ENCODE measurements at regions not wholly inside any gene's neighbourhood (a gene's known extent, or its start where the extent isn't known, plus 50 kb on each side); places are given as distances from the start of the nearest gene placed in this dataset.

- TF ChIP-seq CTCF (IDR thresholded peaks at IDR 0.05; ENCODE audit: insufficient read depth, low read length, poor library complexity, severe bottlenecking) = no peak
- no peaks in the 10 kb centered on the region for H3K27me3 ChIP-seq (ENCODE audit: control insufficient read depth, insufficient read depth, low read length)
- H3K4me3 ChIP-seq (ENCODE audit: low read depth, low read length) = no peak overlapping the region
- H3K36me3 ChIP-seq (ENCODE audit: control insufficient read depth, insufficient read depth, low read length) = no peaks in the 10 kb centered on the region
- DNase-seq (ENCODE audit: low read depth) = no peak
Observed at GRCh38 chr3:193840111-193840641, 247.2 kb downstream of the OPA1 start.

GRCh38 chr3:193841581-193841980 is 248.6 kb downstream of the OPA1 start:
- TF ChIP-seq CTCF (IDR thresholded peaks at IDR 0.05; ENCODE audit: insufficient read depth, low read length, poor library complexity, severe bottlenecking) = no peak
- H3K36me3 ChIP-seq (ENCODE audit: control insufficient read depth, insufficient read depth, low read length) = no peaks in the 10 kb centered on the region
- DNase-seq (ENCODE audit: low read depth) = no peak
- H3K27me3 ChIP-seq (ENCODE audit: control insufficient read depth, insufficient read depth, low read length) = no peaks in the 10 kb centered on the region
- no peak overlapping the region for H3K4me3 ChIP-seq (ENCODE audit: low read depth, low read length)

DNA sequence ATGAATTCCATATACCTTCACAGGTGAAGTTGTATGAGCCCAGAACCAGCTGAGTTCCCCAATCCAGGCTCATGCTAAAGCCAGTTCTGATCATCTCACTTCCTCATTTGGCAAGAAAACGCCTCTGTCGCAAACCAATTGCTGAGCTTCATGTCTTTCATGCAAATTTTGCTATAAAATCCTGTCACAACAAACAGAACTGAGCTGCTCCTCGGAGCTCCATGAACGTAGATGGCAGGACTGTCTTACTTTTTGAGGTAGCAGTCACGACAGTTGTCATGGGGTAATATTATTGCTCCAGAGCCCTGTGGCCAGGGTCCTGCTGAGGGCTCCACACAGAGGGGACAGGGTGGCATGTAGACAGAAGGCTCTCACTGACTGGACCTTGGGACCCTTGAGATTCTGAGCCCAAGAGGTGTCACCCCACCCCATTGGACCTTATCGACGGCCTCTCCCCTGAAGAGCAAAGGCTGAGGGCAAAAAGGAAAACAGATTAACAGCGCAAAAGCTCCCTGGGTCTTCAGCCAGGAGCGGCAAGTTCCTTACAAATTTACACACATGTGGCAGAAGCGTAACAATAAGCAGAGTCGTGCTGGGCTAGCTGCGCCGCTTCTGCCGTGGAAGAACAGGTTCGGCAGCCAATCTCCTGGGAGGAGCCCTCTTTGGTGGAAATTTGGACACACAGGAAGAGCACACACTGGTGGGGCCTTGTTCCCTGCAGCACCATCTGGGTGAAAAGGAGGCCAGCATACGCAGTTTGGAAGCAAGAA is 249.2 kb downstream of the OPA1 start:
- no peak for DNase-seq (ENCODE audit: low read depth)
- no peaks in the 10 kb centered on the region for H3K27me3 ChIP-seq (ENCODE audit: control insufficient read depth, insufficient read depth, low read length)
- TF ChIP-seq CTCF (IDR thresholded peaks at IDR 0.05; ENCODE audit: insufficient read depth, low read length, poor library complexity, severe bottlenecking) = no peak
- no peaks in the 10 kb centered on the region for H3K36me3 ChIP-seq (ENCODE audit: control insufficient read depth, insufficient read depth, low read length)
- H3K4me3 ChIP-seq (ENCODE audit: low read depth, low read length) = no peak overlapping the region

- Histone ChIP-seq H3K36me3 (ENCODE audit: control insufficient read depth, insufficient read depth, low read length) (no peaks in the 10 kb centered on the region), H3K4me3 (ENCODE audit: low read depth, low read length) (no peak overlapping the region), H3K27me3 (ENCODE audit: control insufficient read depth, insufficient read depth, low read length) (no peaks in the 10 kb centered on the region)
- DNase-seq (ENCODE audit: low read depth) = no peak
- TF ChIP-seq CTCF (IDR thresholded peaks at IDR 0.05; ENCODE audit: insufficient read depth, low read length, poor library complexity, severe bottlenecking) = no peak
Observed at GRCh38 chr3:193842832-193843473, 249.9 kb downstream of the OPA1 start.

DNA sequence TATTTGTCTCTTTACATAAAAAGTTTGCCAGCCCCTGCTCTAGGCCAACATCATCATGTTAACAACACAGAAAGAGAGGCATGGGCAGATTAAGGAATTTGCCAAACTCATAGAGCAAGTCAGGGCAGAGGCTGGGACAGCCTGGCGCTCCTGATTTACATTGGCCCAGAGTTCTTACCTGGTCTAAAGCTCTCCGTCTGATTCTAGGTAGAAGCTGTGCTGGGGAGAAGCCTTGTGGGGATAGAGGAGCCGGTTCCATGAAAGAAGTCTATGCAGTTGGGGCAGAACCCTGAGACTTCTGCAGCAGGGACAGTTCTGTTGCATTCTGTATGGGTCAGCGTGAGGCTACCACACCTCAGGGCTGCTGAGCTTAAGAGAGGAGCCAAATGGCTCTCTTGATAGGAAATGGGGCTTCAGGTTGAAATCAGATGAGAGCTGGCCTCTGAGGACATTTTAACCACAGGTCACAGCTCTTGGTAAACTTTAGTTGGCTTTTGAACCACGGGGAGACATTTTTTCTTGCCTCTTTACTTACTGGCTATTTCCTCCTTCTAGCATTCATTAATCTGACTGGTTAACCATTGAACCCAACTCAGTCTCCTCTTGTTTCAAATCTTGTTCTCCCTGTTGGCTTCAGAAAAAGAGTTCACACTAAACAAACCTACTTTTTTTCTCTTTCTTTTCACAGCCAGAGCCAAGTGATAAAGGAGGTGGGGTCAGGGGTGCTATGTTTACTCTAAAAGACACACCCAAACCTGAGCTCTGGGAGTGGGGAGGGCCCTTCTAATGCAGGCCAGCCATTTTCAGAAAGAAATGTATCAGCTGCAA is 250.7 kb downstream of the OPA1 start:
- Histone ChIP-seq H3K36me3 (ENCODE audit: control insufficient read depth, insufficient read depth, low read length) (no peaks in the 10 kb centered on the region), H3K27me3 (ENCODE audit: control insufficient read depth, insufficient read depth, low read length) (no peaks in the 10 kb centered on the region), H3K4me3 (ENCODE audit: low read depth, low read length) (no peak overlapping the region)
- no peak for DNase-seq (ENCODE audit: low read depth)
- no peak for TF ChIP-seq CTCF (IDR thresholded peaks at IDR 0.05; ENCODE audit: insufficient read depth, low read length, poor library complexity, severe bottlenecking)
